SKM-1 treated with dmso at 0.1 percent for 144 hours (cell line): ENCODE measurements at regions not wholly inside any gene's neighbourhood (a gene's known extent, or its start where the extent isn't known, plus 50 kb on each side); places are given as distances from the start of the nearest gene placed in this dataset.

Experiments
- DNase-seq: peaks from one replicate; lab custom pipeline; 2025; ENCODE audit not compliant: unreplicated experiment; lab: John Stamatoyannopoulos, UW

DNA sequence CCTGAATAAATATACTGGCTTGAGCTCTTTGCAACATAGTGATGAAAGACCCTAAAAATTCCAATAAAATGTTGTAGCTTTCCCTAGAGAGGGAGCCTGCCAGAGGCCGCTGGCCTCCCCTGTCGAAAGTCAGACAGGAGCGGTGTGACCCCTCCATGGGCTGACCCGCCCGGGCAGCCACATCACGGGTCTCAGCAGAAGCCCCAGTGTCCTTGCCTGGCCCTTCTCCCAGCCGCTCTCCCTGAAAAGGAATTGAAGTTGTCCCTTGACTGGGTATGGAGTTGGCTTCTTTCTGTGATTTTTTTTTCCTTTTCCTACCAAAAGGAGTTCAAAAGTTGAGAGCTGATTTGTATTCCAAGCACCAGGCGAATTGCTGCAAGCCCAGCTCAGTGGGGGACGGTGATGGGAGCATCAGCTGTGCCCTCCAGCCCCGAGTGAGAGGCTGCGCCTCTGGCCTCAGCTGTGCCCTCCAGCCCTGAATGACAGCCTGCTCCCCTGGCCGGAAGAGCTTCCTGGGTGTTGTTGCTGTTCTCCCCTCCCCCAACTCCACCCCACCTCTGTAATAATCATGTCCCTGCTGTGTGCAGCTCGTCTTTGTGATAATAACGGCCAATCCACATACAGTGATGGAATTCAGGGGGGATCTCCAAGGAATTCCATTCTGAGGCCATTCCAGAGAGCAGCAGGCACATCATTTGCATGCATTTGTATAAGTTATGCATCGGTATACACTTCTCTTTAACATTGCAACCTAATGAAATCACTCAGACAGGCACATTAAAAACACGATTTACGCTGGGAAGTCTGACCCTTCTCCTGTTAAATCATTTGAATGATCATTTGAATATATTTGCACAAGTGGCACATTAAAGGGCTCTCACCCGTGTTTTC is 501.0 kb downstream of the EIPR1 start:
- no peak for DNase-seq

GRCh38 chr2:2875831-2876230 is 501.8 kb downstream of the EIPR1 start:
- no peak for DNase-seq

- DNase-seq: no peak
Measured at GRCh38 chr2:2875296-2875695, 502.3 kb downstream of the EIPR1 start.

- no peak for DNase-seq
Measured at GRCh38 chr2:2874805-2875204, 502.8 kb downstream of the EIPR1 start.

GRCh38 chr2:2874341-2874740 is 503.3 kb downstream of the EIPR1 start:
- DNase-seq: no peak

- no peak for DNase-seq
Measured at GRCh38 chr2:2873450-2873811, 504.2 kb downstream of the EIPR1 start.

DNA sequence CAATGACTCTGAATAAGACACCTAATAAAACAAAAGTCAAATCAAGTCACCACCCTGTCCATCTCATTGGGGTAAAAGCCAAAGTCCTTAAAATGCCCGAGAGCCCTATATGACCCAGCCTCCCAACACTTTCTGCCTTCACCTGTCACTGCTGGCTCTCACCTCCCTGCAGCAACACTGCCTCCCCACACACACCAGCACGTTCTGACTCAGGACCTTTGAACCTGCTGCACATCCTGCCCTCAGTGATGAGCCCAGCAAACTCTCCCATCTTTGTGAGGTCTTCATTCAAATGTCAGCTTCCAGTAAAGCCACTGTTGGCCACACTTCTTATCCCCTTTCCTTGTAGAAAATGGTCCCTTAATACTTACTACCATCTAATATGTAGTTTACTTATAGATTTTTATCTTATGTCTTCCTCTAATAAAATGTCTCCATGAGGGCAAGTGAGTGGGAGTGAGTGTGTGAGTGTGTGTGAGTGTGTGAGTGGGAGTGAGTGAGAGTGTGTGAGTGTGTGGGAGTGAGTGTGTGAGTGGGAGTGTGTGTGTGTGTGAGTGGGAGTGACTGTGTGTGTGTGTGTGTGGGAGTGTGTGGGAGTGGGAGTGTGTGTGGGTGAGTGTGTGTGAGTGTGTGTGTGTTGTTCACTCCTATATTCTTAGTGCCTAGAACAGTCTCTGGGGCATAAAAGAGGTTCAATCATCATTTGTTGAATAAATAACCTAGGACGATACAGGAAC is 504.7 kb downstream of the EIPR1 start:
- DNase-seq: no peak

DNA sequence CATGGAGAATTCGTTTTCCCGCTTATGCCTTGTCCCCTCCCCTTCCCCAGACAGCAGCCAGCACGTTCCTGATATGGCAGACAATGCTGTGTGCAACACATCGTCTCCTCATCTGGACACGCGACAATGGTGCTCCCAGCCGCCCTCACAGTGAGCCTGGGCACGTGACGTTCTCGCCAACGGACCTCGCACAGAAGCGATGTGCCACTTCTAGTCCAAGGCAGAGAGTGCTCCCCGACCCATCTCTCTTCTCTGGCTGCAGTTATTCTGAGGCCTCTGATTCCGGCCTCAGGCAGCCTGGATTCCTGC is 505.4 kb downstream of the EIPR1 start:
- no peak for DNase-seq

GRCh38 chr2:2871480-2872308 is 505.9 kb downstream of the EIPR1 start:
- DNase-seq: no peak

- DNase-seq: no peak
Measured at GRCh38 chr2:2870106-2870505, 507.5 kb downstream of the EIPR1 start.

DNA sequence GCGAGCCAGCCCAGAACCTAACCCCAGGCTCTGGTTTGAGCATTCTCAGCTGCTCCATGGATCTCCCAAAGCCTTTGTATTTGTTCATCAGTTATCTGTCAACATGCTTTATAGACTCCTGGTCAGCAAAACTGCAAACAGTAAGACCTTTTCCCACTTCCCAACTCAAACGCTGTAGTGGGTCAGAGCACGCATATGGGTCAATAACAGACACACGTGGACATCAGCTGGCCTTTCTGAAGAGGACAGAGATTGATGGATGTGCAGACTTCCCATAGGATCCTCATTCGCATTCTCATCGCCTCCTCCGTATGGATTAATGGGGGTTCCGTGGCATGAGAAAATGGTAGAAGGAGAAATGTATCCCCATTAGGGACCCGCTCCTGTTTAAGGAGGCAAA is 508.1 kb downstream of the EIPR1 start:
- no peak for DNase-seq

DNA sequence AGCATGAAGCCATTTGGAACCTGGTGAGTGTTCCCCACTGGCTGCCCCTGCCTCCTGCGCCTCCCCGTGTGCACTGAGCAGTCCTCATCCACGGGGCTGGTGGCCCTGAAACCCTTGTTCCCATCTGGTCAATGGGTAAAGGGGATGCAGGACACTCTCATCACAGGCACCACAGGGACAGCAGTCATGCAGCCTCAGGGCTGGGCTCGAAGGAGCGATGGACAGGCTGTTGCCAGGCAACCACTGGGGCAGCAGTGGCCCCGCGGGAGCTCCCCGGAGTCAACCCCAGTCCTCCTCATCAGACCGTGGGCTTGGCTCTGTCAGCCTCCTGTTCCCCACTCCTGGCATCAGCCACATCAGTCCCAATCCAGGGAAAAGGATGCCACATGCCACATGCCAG is 509.5 kb downstream of the EIPR1 start:
- no peak for DNase-seq

- no peak for DNase-seq
Measured at GRCh38 chr2:2867397-2867979, 510.1 kb downstream of the EIPR1 start.

GRCh38 chr2:2866459-2866858 is 511.2 kb downstream of the EIPR1 start:
- DNase-seq: no peak

DNA sequence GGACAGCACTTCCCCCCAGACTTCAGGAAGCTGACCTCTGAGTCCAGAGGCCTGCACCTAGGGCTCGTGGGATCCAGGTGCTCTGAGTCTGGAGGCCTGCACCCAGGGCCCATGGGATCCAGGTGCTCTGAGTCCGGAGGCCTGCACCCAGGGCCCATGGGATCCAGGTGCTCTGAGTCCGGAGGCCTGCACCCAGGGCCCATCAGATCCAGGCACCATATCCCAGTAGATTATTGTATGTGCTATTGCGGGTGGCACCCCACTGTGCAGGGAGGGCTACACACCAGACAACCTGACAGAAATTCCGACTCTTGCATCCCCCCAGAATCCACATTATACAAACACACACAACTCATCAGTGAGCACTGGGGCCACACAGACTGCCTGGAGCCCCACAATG is 515.2 kb downstream of the EIPR1 start:
- no peak for DNase-seq

DNA sequence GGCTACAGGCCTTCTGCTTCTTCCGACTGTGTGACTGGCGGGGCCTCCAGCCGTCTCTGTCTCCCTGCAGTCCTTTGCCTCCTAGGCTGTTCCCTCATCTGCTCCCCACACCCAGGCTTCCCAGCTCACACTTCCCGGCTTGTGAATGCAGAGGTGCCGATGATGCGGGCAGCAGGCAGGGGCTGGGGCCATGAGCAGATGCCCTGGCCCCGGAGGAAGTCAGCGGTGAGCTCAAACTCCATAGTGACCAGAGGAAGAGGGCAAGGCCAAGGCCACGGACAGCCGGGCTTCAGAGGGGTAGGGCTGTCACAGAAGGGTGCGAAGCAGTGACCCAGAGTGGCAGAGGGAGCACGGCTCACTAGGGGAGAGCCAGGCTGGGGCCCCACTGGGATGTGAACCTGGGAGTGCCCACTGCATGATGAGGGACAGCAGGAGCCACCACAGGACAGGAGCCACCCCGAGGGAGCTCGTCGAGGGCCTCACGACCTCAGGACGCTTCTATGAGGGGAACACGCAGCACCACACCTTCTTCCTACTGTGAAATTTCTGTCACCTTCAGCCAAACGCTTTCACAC is 515.9 kb downstream of the EIPR1 start:
- DNase-seq: no peak

DNA sequence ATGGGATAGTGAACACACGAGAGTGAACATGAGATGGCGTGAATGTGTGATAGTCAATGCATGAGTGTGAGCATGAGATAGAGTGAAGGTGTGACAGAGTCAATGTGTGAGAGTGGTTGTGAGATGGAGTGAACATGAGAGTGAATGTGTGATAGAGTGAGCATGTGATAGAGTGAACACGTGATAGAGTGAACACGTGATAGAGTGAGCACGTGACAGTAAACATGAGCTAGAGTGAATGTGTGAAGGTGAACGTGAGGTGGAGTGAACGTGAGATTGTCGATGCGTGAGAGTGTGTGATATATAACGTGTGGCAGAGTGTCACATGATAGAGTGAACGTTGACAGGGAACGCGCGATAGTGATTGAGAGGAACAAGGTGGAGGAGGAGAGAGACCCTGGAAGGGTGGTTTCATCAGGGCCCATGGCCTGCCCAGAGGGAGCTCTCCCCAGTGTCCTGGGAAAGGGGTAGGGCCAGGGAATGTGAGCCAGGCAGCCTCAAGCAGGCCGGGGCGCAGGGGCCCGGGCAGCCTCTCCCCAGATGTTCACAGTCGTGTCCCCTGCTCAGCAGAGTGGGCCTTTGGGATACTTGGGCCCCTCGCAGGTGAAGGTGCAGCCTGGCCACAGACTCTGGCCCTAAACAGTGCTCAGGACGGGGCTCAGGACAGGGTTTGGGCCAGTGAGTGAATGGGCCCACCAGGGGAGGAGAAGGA is 516.9 kb downstream of the EIPR1 start:
- DNase-seq: no peak

GRCh38 chr2:2859732-2860131 is 517.9 kb downstream of the EIPR1 start:
- no peak for DNase-seq

GRCh38 chr2:2859164-2859563 is 518.5 kb downstream of the EIPR1 start:
- no peak for DNase-seq

DNA sequence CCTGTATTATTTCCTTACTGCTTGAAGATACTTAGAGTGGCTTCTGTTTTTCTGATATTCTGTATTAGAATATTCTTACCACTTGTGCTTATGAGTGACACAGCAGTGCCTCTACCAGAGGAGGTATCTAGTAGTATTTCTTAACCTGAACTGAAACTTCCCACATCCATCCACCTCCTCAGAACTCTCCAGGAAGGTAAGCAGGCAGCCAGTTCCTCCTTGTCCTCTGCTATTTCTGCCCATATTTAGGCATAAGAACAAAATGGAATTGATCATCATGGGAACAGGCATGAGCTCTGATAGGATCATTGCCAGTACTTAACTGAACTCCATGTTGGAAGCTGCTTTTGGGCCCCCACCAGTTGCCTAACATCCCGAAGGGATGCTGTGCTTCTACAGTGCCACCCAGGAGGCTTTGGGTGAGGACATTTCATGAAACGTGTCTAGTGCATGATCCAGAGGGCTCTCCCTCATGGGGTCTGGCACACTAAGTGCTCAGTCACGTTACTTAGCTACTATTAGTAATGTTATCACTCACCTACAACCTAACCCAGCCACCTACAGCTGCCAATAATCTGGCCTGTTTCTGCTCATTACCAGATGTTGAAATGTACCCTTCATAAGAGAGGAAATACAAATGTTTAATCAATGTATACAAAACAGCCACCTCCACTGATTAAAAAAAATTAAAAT is 520.7 kb downstream of the EIPR1 start:
- DNase-seq: no peak
